ACC112 (cell line): ENCODE measurements at regions not wholly inside any gene's neighbourhood (a gene's known extent, or its start where the extent isn't known, plus 50 kb on each side); places are given as distances from the start of the nearest gene placed in this dataset.
A peak's percentile ranks its signal among the peaks of the same experiment; 100 is the strongest.

Experiments used
- H2AFZ ChIP-seq: fragments of 200-600 bp; sonication (generic); one replicate; pipeline ENCODE4 v1.6.0; 2017; ENCODE audit warnings: antibody characterized with exemption, low read length; ENCODE audit not compliant: unreplicated experiment
- H3K27ac ChIP-seq: fragments of 200-600 bp; sonication (generic); 2 replicates; pipeline ENCODE4 v1.5.1; 2014; ENCODE audit warnings: low read depth, mild to moderate bottlenecking, antibody characterized with exemption, low read length, moderate library complexity
- H3K27me3 ChIP-seq: fragments of 200-600 bp; sonication (generic); 2 replicates; pipeline ENCODE4 v1.6.1; 2014; ENCODE audit warnings: mild to moderate bottlenecking, antibody characterized with exemption, low read length, moderate library complexity, mixed read lengths; ENCODE audit not compliant: insufficient read depth
- H3K36me3 ChIP-seq: fragments of 200-600 bp; sonication (generic); 2 replicates; pipeline ENCODE4 v1.6.1; 2016; ENCODE audit warnings: mild to moderate bottlenecking, antibody characterized with exemption, low read length, moderate library complexity, mixed read lengths; ENCODE audit not compliant: insufficient read depth
- H3K4me1 ChIP-seq: fragments of 200-600 bp; sonication (generic); one replicate; pipeline ENCODE4 v1.6.1; 2016; ENCODE audit warnings: low read length, mixed read lengths; ENCODE audit not compliant: insufficient read depth, unreplicated experiment, control insufficient read depth
- H3K4me3 ChIP-seq: fragments of 200-600 bp; sonication (generic); 2 replicates; pipeline ENCODE4 v1.5.1; 2014; ENCODE audit warnings: mild to moderate bottlenecking, low read depth, low read length
- H3K79me2 ChIP-seq: fragments of 200-600 bp; sonication (generic); one replicate; pipeline ENCODE4 v1.6.0; 2016; ENCODE audit warnings: low read length; ENCODE audit not compliant: control insufficient read depth, unreplicated experiment, insufficient read depth

DNA sequence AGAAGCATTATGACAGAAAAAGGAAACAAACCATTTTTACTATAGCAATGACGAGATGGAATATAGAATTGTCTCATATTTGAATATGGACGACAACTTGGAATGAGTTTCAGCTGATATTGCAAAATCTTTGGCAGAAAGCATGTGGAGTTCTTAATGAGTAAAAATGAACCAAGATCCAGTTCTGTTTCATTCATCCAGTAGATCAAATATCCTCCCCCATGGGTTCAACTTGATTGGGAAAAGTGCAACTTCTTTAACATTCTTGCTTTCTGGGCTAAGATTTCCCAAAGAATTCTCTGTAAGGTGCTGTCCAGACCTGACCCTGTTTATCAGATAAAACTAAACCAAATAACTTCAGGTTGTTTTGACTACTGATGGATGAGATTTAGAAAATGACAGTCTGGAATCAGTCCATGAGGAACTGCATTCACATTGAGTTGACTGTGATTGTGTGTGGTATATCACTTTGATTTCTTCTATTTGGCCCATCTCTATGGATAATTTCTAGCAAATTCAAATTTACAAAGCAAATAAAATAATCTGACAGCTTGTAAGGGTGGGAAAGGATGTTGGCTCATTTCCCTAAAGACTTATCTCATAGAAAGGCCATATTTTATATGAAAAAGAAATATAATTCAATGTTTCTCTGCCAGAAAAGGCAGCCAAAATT lies 267.4 kb downstream of the ADAMTS20 start:
- H2AFZ ChIP-seq, result no peak overlapping the region
- no peaks in the 10 kb centered on the region for H3K27me3 ChIP-seq
- H3K36me3 ChIP-seq, result no peaks in the 10 kb centered on the region
- H3K4me3 ChIP-seq, result peak overlapping the region; percentile 2; the same call in 1 of the 2 replicates
- peaks cover 35% of the 10 kb centered on the region for H3K4me1 ChIP-seq
- peak overlapping the region; percentile 82 for H3K27ac ChIP-seq
- no peaks in the 10 kb centered on the region for H3K79me2 ChIP-seq

- Histone ChIP-seq H2AFZ (no peak overlapping the region), H3K27ac (no peak overlapping the region), H3K79me2 (no peaks in the 10 kb centered on the region), H3K27me3 (no peaks in the 10 kb centered on the region), H3K4me3 (no peak overlapping the region), H3K4me1 (peaks cover 31% of the 10 kb centered on the region), H3K36me3 (no peaks in the 10 kb centered on the region)
Observed at GRCh38 chr12:43283206-43283605, 268.8 kb downstream of the ADAMTS20 start.

DNA sequence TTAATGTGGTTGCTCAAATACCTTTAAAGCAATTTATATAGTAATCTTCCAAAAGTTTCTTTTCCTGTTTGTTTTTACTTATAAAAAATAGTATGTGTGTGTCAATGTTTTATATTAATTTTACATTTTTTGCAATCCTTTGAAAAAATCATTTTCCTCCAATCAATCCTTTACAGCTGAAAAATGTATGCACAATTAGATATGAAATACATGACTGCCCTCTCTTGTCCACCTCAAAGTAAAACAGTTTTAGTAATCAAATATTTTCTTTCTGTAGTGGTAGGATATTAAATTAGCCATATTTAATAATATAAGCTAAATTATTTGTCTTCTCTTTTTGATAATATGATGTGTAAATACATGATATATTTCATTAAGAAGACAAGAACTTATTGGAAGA lies 269.9 kb downstream of the ADAMTS20 start:
- Histone ChIP-seq H3K4me1 (peaks cover 42% of the 10 kb centered on the region), H3K27me3 (no peaks in the 10 kb centered on the region), H3K4me3 (no peak overlapping the region), H3K36me3 (no peaks in the 10 kb centered on the region), H2AFZ (no peak overlapping the region), H3K79me2 (no peaks in the 10 kb centered on the region), H3K27ac (no peak overlapping the region)

DNA sequence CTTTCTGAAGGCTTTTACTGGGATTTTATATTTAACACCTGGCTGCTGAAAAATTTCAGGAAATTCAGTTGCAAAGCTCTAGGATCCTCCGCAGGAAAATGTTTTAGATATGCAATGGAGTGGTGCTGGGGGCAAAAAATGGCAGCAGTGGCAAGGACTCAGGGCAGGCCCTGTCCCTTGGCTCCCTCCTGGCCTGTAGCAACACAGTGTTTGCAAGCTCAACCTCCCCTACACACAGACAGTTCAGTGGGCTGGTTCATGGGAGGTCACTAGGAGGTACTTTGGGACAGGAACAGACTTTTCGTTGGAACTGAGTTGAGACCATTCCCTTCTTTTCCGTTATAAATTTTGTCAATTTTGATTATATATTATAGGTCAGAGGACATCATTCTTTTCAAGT lies 270.4 kb downstream of the ADAMTS20 start:
- Histone ChIP-seq H2AFZ (no peak overlapping the region), H3K4me3 (no peak overlapping the region)

DNA sequence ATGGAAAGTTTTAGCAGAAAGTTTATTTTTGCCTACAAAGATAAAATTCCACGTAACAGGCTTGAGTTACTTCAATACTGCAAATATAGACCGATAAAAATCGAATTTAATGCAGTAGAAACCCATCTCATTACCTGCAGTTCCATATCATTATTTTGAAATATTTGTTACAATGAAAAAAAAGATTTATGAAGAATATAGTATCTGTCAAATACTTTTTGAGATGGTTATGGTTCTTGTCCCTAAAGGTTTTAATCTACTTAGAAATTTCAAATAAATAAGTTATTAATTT lies 273.5 kb downstream of the ADAMTS20 start:
- peaks cover 24% of the 10 kb centered on the region for H3K4me1 ChIP-seq
- no peaks in the 10 kb centered on the region for H3K36me3 ChIP-seq
- H2AFZ ChIP-seq, result no peak overlapping the region
- H3K27me3 ChIP-seq, result no peaks in the 10 kb centered on the region
- no peak overlapping the region for H3K4me3 ChIP-seq
- no peaks in the 10 kb centered on the region for H3K79me2 ChIP-seq
- no peak overlapping the region for H3K27ac ChIP-seq

More for the DNA sequence above, 270.4 kb downstream of the ADAMTS20 start:
- Histone ChIP-seq H3K36me3 (no peaks in the 10 kb centered on the region), H3K27me3 (no peaks in the 10 kb centered on the region), H3K4me1 (peaks cover 46% of the 10 kb centered on the region), H3K79me2 (no peaks in the 10 kb centered on the region), H3K27ac (no peak overlapping the region)

DNA sequence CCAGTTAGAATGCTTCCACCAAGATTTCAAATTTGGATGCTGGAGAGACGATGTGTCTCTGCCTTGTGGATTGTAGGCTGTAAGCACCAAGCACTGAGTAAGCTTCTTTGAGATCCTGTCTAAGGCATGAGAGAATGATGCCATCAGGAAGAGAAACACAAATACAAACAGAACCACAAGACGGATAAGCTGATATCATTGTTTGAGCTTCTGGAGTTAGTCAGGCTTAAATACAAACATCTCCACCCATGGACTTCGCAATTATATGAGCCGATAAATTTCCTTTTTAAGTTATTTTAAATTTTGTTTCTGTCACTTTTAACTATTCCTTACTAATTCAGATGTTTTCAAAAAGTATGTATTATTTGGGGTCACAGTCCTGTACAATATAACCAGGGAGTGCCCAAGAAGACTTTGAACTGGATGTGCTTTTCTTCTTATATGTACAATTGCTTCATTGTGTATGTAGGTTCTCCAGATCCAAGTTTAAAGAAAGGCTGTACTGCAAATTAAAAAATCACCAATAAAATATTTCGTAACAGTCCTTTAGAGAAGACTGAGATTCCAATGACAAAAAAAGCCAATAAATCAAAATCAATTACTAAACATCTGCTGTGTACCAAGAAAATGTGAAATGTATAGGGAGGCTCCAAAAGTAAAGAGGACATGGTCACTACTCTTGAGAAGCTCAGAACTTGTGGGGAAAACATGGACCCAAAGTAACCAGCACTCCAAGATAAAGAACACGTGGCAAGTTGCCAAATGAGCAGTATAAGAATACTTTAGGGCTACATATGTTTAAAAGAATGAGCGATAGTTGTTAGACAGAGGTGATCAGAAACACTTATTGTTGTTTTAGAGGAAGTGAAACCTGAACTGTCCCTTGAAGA lies 274.1 kb downstream of the ADAMTS20 start:
- H2AFZ ChIP-seq, result no peak overlapping the region

DNA sequence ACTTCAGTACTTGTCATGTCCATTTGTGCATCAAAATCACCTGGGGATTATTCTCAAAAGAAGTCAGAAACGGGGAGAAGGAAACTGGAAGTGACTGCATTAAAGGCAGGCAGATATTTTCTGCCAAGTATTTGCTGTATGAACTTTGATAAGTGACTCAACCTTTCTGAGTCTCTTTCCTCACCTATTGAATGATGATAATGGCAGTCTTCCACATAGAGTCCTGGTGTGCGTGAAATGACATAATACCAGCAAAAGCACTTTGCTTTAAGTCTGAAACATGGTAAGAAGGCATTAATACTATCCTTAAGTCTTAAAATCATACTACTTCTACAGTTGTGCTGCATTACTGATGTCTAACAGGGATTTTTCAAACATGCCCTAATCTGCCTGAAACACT lies 278.5 kb downstream of the ADAMTS20 start:
- Histone ChIP-seq H3K4me3 (no peak overlapping the region), H3K36me3 (no peaks in the 10 kb centered on the region), H3K79me2 (no peaks in the 10 kb centered on the region), H3K27ac (no peak overlapping the region), H3K27me3 (no peaks in the 10 kb centered on the region), H2AFZ (peak overlapping the region; percentile 17), H3K4me1 (peaks cover 16% of the 10 kb centered on the region)

More for the DNA sequence above, 274.1 kb downstream of the ADAMTS20 start:
- peaks cover 20% of the 10 kb centered on the region for H3K4me1 ChIP-seq
- no peaks in the 10 kb centered on the region for H3K79me2 ChIP-seq
- H3K4me3 ChIP-seq, result no peak overlapping the region
- H3K36me3 ChIP-seq, result no peaks in the 10 kb centered on the region
- H3K27ac ChIP-seq, result no peak overlapping the region
- no peaks in the 10 kb centered on the region for H3K27me3 ChIP-seq

- H3K4me3 ChIP-seq, result no peak overlapping the region
- H3K27me3 ChIP-seq, result no peaks in the 10 kb centered on the region
- H3K79me2 ChIP-seq, result no peaks in the 10 kb centered on the region
- H3K27ac ChIP-seq, result no peak overlapping the region
- H3K36me3 ChIP-seq, result no peaks in the 10 kb centered on the region
- H2AFZ ChIP-seq, result no peak overlapping the region
- no peaks in the 10 kb centered on the region for H3K4me1 ChIP-seq
Observed at GRCh38 chr12:43271659-43272058, 280.3 kb downstream of the ADAMTS20 start.

GRCh38 chr12:43267818-43268217 lies 284.2 kb downstream of the ADAMTS20 start:
- Histone ChIP-seq H3K4me3 (no peak overlapping the region), H3K27ac (no peak overlapping the region), H3K27me3 (no peaks in the 10 kb centered on the region), H3K4me1 (no peaks in the 10 kb centered on the region), H3K79me2 (no peaks in the 10 kb centered on the region), H3K36me3 (no peaks in the 10 kb centered on the region), H2AFZ (no peak overlapping the region)

- H3K4me1 ChIP-seq, result no peaks in the 10 kb centered on the region
- no peak overlapping the region for H3K27ac ChIP-seq
- no peak overlapping the region for H3K4me3 ChIP-seq
- no peaks in the 10 kb centered on the region for H3K36me3 ChIP-seq
- H3K79me2 ChIP-seq, result no peaks in the 10 kb centered on the region
- H2AFZ ChIP-seq, result no peak overlapping the region
- H3K27me3 ChIP-seq, result no peaks in the 10 kb centered on the region
Observed at GRCh38 chr12:43261701-43262100, 290.3 kb downstream of the ADAMTS20 start.
